Keratinocyte (primary cell): ENCODE measurements at regions not wholly inside any gene's neighbourhood (a gene's known extent, or its start where the extent isn't known, plus 50 kb on each side); places are given as distances from the start of the nearest gene placed in this dataset.

ENCODE experiments used
- DNase-seq: peaks from one replicate; pipeline ENCODE4 v3.0.0-alpha.2; 2011; ENCODE audit warnings: low read depth, missing footprints, low spot score
- FAIRE-seq: peaks from 2 replicates; lab custom pipeline; 2011; peaks lifted over from hg19 to GRCh38; lab: Jason Lieb, UNC
- H2AFZ ChIP-seq: 2 replicates; pipeline ENCODE4 v1.6.0; 2012; ENCODE audit warnings: low read length, control low read depth, inconsistent platforms; ENCODE audit not compliant: control insufficient read depth
- H3K27ac ChIP-seq: 2 replicates; pipeline ENCODE4 v1.5.1; 2011; ENCODE audit warnings: low read length; ENCODE audit not compliant: control insufficient read depth, insufficient read depth
- H3K27me3 ChIP-seq: 3 replicates; pipeline ENCODE4 v1.6.0; 2011; ENCODE audit warnings: low read length; ENCODE audit not compliant: control insufficient read depth, insufficient read depth; ENCODE audit errors: extremely low read depth
- H3K36me3 ChIP-seq, 2 experiments: 2 replicates in 1 of 2; 3 replicates in 1 of 2; pipeline ENCODE4 v1.5.1; 2011; ENCODE audit warnings: low read length in 2 of 2, mild to moderate bottlenecking in 1 of 2; ENCODE audit not compliant: control insufficient read depth in 2 of 2, insufficient read depth in 2 of 2; ENCODE audit errors: extremely low read depth in 1 of 2
- H3K4me1 ChIP-seq: 3 replicates; pipeline ENCODE4 v1.5.1; 2011; ENCODE audit warnings: low read length; ENCODE audit not compliant: control insufficient read depth, insufficient read depth; ENCODE audit errors: extremely low read depth
- H3K4me2 ChIP-seq: 3 replicates; pipeline ENCODE4 v1.6.0; 2011; ENCODE audit warnings: low read depth, low read length; ENCODE audit not compliant: control insufficient read depth, insufficient read depth; ENCODE audit errors: extremely low read depth
- H3K4me3 ChIP-seq, 3 experiments: fragments of 200-600 bp in 1 of 3; sonication (generic) in 1 of 3; 2 replicates in 2 of 3; 3 replicates in 1 of 3; pipeline ENCODE4 v1.5.1; 2011 to 2016; ENCODE audit warnings: low read length in 3 of 3, mild to moderate bottlenecking in 3 of 3, control low read depth in 2 of 3, inconsistent platforms in 1 of 3, low read depth in 1 of 3, mixed read lengths in 1 of 3, mixed run types in 1 of 3, moderate library complexity in 1 of 3; ENCODE audit not compliant: control insufficient read depth in 2 of 3, insufficient read depth in 2 of 3; ENCODE audit errors: extremely low read depth in 1 of 3
- H3K79me2 ChIP-seq: 2 replicates; pipeline ENCODE4 v1.6.0; 2012; ENCODE audit warnings: low read length; ENCODE audit not compliant: control insufficient read depth, insufficient read depth
- H3K9ac ChIP-seq: 3 replicates; pipeline ENCODE4 v1.6.0; 2011; ENCODE audit warnings: low read length; ENCODE audit not compliant: control insufficient read depth, insufficient read depth; ENCODE audit errors: extremely low read depth
- H3K9me1 ChIP-seq: 3 replicates; pipeline ENCODE4 v1.6.0; 2011; ENCODE audit warnings: low read length; ENCODE audit not compliant: control insufficient read depth, insufficient read depth; ENCODE audit errors: extremely low read depth
- H3K9me3 ChIP-seq: 2 replicates; pipeline ENCODE4 v1.5.1; 2012; ENCODE audit warnings: low read depth, low read length; ENCODE audit not compliant: control insufficient read depth
- H4K20me1 ChIP-seq: 3 replicates; pipeline ENCODE4 v1.6.0; 2011; ENCODE audit warnings: low read length; ENCODE audit not compliant: control insufficient read depth, insufficient read depth; ENCODE audit errors: extremely low read depth
- EZH2 ChIP-seq: IDR thresholded peaks from one replicate; pipeline ENCODE4 v1.6.1; 2012; ENCODE audit warnings: inconsistent platforms, mild to moderate bottlenecking, low read length, moderate library complexity
- dilution Hi-C: fragments of 300-500 bp; cut with MboI; formaldehyde crosslinking; loops from one replicate; pipeline ENCODE4 v1.7.0; 2020; ENCODE audit warnings: low sequenced_read_pairs; ENCODE audit not compliant: extremely low pct_ligation_motif_present
- TF ChIP-seq, protein P1 (sequence below), 3 experiments: IDR thresholded peaks in 1 of 3; conservative IDR thresholded peaks in 1 of 3; optimal IDR thresholded peaks in 1 of 3; 2 replicates in 2 of 3; 3 replicates in 1 of 3; pipeline versions ENCODE3 to v1.5.1; 2011; ENCODE audit warnings: low read length in 3 of 3, mild to moderate bottlenecking in 3 of 3, moderate library complexity in 2 of 3, control low read depth in 1 of 3, inconsistent platforms in 1 of 3; ENCODE audit not compliant: insufficient read depth in 2 of 3; ENCODE audit errors: extremely low read depth in 1 of 3

GRCh38 chr3:6726811-6727210 is 134.1 kb upstream of the GRM7 start:
- Histone ChIP-seq H3K27me3 (no peaks in the 10 kb centered on the region), H3K9me3 (no peaks in the 10 kb centered on the region), H3K4me1 (no peaks in the 10 kb centered on the region), H3K9me1 (no peaks in the 10 kb centered on the region), H3K9ac (no peak overlapping the region), H4K20me1 (no peaks in the 10 kb centered on the region), H3K79me2 (no peaks in the 10 kb centered on the region), H3K4me3 (no peak overlapping the region), H3K36me3 (no peaks in the 10 kb centered on the region), H3K27ac (no peak overlapping the region), H3K4me2 (no peak overlapping the region), H2AFZ (no peak overlapping the region)
- no peak for FAIRE-seq
- TF ChIP-seq EZH2, result no peak
- TF ChIP-seq, protein P1, sequence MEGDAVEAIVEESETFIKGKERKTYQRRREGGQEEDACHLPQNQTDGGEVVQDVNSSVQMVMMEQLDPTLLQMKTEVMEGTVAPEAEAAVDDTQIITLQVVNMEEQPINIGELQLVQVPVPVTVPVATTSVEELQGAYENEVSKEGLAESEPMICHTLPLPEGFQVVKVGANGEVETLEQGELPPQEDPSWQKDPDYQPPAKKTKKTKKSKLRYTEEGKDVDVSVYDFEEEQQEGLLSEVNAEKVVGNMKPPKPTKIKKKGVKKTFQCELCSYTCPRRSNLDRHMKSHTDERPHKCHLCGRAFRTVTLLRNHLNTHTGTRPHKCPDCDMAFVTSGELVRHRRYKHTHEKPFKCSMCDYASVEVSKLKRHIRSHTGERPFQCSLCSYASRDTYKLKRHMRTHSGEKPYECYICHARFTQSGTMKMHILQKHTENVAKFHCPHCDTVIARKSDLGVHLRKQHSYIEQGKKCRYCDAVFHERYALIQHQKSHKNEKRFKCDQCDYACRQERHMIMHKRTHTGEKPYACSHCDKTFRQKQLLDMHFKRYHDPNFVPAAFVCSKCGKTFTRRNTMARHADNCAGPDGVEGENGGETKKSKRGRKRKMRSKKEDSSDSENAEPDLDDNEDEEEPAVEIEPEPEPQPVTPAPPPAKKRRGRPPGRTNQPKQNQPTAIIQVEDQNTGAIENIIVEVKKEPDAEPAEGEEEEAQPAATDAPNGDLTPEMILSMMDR (optimal IDR thresholded peaks at IDR 0.05 in 1 of 3, IDR thresholded peaks at IDR 0.05 in 1 of 3, conservative IDR thresholded peaks at IDR 0.05 in 1 of 3; ENCODE audit: extremely low read depth in 1 of 3, insufficient read depth in 2 of 3, low read length in 3 of 3), result no peak
- dilution Hi-C loops, result no loop called here
- no peak for DNase-seq

DNA sequence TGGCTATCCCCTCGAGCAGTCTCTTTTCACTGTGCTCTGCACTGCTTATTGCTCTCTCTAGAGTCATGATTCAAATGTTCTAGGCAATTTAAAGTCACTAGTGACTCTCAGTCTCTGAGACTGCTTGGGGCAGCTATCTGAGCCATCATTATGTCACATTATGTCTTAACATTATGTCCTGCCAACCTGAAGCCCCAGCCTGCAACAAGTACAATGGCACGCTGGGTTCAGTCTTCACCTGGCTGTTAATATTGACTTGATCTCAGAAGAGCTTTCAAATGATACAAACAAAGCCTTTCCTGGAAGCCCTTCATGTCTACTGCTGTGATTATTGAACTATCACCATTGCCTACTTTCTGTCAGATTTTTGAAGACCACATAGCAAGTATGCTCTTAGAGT is 128.1 kb upstream of the GRM7 start:
- Histone ChIP-seq H3K79me2 (no peaks in the 10 kb centered on the region), H4K20me1 (no peaks in the 10 kb centered on the region), H3K27me3 (no peaks in the 10 kb centered on the region), H3K36me3 (no peaks in the 10 kb centered on the region), H3K4me2 (no peak overlapping the region), H3K4me1 (no peaks in the 10 kb centered on the region), H2AFZ (no peak overlapping the region), H3K9ac (no peak overlapping the region), H3K9me3 (no peaks in the 10 kb centered on the region), H3K27ac (no peak overlapping the region), H3K4me3 (no peak overlapping the region), H3K9me1 (no peaks in the 10 kb centered on the region)
- no peak for FAIRE-seq
- no peak for DNase-seq
- dilution Hi-C loops, result no loop called here
- TF ChIP-seq EZH2, result no peak
- TF ChIP-seq, protein P1 (optimal IDR thresholded peaks at IDR 0.05 in 1 of 3, IDR thresholded peaks at IDR 0.05 in 1 of 3, conservative IDR thresholded peaks at IDR 0.05 in 1 of 3; ENCODE audit: extremely low read depth in 1 of 3, insufficient read depth in 2 of 3, low read length in 3 of 3), result no peak
